Stimulated activated CD8-positive, alpha-beta memory T cell treated with anti-CD3 and anti-CD28 coated beads, Interleukin-7, amount 100 ng/mL, for 24 hours (primary cell): ENCODE measurements at regions not wholly inside any gene's neighbourhood (a gene's known extent, or its start where the extent isn't known, plus 50 kb on each side); places are given as distances from the start of the nearest gene placed in this dataset.

ENCODE experiments used
- DNase-seq: peaks from one replicate; pipeline ENCODE4 v3.0.0-alpha.2; 2020; ENCODE audit warnings: low read depth

GRCh38 chr4:53920883-53921282, 143.5 kb downstream of the CHIC2 start:
- no peak for DNase-seq

GRCh38 chr4:53920116-53920515, 144.3 kb downstream of the CHIC2 start:
- DNase-seq = no peak

DNA sequence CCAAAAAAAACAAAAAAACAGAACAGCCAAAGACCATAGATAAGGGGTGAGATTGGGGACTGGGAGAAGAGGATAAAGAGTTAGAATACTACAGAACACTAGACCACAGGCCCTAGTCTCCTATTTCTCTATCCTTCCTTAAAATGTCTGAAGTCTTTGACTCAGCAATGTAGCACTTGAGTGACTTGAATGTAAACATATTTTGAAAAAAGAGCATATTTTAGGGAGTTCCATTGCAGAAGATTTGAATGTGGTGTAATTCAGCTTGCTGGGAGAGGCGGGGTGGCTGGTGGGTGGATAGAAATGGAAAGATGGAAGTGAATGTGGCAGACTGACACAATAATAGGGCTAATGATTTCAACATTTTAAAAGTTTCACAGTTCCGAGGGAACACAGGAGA, 144.9 kb downstream of the CHIC2 start:
- DNase-seq = no peak

DNA sequence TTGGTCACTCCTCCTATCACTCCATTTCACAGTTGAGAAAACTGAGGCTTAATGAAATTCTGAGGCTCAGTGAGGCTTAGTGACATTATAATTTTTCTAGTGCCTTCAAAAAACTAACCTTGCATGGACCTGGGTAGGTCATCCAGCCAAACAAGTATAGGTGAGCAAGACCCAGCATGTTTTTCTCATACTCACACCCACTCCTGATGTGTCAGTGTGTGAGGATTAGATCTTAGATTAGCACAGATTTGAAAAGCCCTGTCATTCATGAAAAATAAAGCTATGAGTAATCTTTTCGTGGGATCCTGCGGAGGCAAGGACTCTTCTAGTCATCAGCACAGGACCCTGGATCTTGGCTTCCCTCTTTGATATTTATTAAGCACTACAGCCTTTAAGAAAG, 146.7 kb downstream of the CHIC2 start:
- no peak for DNase-seq

DNA sequence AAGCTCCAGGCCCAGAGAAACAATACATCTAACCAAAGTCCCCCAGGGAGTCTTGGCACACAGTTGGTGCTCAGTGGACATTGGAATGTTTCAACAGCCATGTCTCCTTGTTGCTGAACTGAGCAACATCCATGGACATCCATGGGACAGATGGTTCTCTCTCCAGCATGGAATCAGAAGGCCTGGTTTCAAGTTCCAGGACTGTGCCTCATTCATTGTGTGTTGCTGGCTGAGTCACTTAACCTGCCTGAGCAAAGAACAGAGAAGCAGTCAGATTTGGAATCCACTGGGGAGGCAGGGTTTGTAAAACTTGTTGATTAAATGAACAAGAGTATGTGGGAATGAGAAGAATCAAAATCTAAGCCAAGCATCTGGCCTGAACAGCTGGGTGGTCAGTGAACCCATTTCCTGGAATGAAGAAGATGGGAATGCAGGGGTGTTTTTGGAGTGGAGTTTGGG, 147.9 kb downstream of the CHIC2 start:
- DNase-seq = no peak

DNA sequence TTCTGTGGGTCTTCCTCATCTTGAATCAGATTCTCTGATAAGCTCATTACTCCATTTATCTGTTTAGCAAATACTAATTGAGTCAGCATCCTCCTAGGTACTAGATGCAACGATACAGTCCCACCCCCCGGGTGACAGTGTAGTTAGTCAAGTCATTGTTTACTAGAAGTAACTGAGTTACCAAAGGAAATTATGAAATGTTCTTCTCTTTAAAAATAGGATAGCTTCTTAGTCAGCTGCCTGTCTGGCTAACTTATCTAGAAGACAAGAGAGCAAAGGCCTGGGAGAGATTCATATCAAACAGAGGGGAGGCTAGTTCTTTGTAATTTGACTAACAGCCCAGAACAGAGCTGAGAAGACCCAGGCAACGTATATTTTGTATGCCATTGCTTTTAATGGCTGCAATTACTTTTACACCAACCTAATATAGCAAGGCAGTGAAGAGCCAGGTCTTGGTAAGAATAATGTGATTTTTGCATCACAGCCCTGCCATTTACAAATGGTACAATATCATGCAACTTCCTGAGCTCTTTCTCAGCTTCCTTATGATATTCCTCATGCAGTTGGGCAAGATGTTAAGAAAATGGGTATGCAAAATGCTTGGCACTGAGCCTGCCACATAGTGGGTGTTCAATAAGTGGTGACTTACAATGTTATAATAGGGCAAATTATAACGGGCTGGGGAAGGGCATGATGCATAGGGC, 149.9 kb downstream of the CHIC2 start:
- DNase-seq = no peak

DNA sequence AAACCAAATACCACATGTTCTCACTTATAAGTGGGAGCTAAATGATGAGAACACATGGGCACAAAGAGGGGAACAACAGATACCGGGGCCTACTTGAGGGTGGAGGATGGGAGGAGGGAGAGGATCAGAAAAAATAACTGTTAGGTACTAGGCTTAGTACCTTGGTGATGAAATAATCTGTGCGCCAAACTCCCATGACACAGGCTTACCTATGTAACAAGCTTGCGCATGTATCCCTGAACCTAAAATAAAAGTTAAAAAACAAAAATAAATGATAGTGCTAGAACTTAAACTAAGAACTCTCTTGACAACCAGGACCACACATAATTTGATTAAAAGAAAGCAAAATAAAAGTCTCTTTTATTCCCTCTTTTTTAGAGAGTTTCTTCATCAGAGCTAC, 150.6 kb downstream of the CHIC2 start:
- no peak for DNase-seq

GRCh38 chr4:53912766-53913497, 151.5 kb downstream of the CHIC2 start:
- DNase-seq = no peak

DNA sequence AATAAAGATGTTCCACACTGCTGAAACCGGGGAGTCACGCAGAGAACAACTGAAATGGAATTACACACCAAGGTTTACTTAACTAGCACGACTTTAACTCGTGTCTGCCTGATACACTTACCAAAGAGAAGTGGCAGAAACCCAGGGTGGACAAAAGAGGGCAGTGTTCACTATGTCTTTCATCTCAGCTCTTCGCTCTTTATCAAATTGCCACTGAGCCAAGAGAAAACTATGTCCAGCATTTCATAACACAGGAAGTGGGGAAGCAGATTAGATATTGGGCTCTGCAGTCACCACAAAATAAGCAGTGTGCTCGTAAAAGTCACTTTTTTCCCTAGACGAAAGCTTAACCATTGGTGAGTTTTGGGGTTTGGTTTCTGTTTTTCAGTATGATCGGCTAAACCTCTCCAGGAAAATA, 155.7 kb downstream of the CHIC2 start:
- no peak for DNase-seq

GRCh38 chr4:53907772-53908171, 156.6 kb downstream of the CHIC2 start:
- no peak for DNase-seq

- no peak for DNase-seq
These were observed 157.7 kb downstream of the CHIC2 start for GRCh38 chr4:53906606-53907190.

GRCh38 chr4:53905941-53906377, 158.4 kb downstream of the CHIC2 start:
- DNase-seq = no peak

DNA sequence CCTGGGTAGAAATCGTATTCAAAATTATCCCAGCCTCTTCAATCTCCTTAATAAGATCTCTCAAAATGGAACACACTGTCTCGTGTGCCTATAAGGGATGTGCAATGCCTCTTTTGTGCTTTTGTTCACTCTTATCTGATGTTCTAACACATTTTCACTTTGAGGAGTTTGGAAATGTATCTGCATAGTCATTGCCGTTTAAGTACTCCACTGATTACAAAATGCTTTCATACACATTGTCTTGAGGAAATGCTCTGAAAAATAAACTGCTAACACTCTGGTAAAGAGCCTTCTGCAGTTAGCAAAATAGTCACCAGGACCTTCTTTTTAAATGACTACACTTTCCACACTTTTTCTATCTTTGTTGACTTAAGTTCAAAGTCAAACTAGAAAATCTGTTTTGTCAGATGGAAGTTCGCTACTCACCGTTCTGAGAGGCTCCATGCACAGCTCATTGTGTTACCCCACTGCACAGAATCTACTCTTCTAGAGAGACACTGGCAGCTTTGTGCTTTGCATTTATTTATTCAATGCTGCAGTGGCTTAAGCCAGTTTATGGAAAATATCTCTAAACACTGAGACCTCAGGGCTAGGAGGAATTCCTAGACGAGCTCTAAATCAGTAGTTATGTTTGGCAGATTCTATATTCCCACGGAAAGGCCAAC, 159.0 kb downstream of the CHIC2 start:
- DNase-seq = no peak

GRCh38 chr4:53902786-53903185, 161.6 kb downstream of the CHIC2 start:
- no peak for DNase-seq

DNA sequence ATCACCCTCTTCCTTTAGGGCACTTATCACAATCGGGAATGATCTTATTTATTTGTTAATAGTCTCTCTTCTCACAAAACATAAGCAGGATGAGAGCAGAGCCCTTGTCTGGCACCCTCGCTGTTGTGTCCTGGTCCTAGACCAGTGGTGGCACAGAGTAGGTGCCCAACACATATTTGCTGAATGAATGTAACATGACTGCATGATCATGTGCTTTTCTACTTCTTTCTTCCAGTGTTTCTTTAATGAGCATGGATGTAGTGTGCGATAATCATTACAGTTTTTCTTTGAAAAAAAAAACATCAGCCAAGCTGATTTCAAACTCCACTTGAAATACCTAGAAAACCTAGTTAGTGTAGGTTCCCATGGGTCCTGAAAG, 164.1 kb downstream of the CHIC2 start:
- DNase-seq = no peak

DNA sequence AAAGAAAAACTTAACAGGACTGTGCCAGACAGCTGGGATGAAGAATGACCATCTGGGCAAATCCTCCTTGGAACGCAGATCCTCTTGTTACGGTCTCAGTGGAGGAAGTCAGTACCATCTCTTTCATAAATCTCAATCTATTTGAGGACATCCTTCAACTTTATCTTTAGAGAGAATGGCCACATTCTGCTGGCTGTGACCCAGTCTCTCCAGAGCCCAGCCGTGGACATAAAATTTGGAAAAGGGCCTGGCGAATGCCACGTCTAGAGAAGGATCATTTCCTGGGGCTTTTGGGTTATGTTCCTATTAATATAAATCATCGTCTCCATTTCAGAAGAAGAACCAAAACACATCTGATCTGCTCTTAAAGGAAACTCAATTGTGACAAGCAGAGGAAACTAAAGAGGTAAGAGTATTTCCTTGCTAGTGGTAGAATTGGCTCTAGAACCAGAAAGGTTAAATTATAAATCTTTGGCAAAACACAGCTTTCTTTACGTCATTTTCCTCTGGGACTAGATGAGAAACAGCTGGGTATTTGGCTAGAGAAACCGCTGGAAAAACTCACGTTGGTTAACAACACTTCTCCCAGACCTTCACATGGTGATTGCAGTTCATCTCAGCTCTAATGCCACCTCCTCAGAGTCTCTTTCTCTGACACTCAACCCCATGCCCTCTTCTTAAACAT, 164.7 kb downstream of the CHIC2 start:
- no peak for DNase-seq

GRCh38 chr4:53895137-53895536, 169.3 kb downstream of the CHIC2 start:
- DNase-seq = no peak

GRCh38 chr4:53890461-53890860, 173.9 kb downstream of the CHIC2 start:
- DNase-seq = no peak

GRCh38 chr4:53889326-53890055, 174.9 kb downstream of the CHIC2 start:
- no peak for DNase-seq

DNA sequence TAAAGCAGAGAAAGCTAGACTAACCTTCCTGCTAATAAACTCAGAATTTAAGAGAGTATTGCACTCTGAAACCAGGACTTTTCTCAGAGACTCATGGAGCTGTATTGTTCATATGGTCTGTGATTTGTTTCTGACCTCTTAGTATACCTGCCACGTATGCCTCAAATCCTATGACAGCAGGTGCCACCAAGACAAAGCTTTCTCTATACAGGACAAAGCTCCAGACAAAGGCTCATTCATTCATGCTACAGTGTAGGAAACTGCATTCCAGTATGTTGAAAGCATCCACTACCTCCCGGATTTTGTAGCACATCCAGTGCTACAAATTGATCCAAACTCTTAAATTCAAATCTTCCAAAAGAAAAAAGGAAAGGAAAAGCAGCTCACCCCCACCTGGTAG, 178.3 kb downstream of the CHIC2 start:
- DNase-seq = no peak

DNA sequence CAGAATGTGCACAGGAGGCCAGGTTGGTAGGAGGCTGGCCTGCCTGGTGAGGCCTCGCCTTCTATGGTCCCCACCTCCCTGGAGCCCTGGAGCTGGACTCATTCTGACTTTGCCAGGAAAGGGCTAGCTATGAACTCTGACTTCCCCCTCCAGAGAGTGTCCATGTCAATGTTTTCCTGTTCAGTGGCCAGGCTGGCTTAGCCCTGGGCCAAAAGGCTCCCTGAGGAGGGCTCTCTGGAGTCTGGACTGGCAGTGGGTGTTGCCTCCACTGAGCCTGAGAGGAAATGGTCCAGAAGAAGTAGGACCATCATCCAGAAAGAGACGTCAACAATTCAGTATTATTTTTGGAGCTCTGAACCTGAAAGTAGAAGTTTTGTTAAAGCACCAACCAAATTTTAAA, 178.7 kb downstream of the CHIC2 start:
- no peak for DNase-seq
